Activated effector memory CD4-positive, alpha-beta T cell treated with anti-CD3 and anti-CD28 coated beads, Interleukin-2, amount 50 U/mL, for 16 hours (primary cell): ENCODE measurements at regions not wholly inside any gene's neighbourhood (a gene's known extent, or its start where the extent isn't known, plus 50 kb on each side); places are given as distances from the start of the nearest gene placed in this dataset.

Experiments used
- DNase-seq: peaks from one replicate; pipeline ENCODE4 v3.0.0-alpha.2; 2020

DNA sequence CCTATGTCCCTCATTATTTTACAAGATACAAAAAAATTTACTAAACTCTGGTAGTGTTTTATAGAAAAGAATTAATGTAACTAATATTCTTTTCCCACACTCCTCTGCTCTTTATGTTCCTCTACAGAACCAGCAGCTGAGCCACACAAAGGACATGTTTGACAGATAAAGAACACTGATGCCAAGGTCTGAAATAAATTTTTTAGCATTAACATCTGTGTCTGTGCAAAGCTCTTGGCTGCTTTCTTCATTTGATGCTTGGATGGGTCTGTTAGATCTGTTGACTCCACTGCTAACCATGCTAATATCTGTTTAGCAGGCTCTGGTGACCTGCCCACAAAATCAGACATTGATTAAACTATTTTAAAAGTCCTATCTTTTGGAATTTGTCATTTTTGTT, 2363.8 kb downstream of the PCDH9 start:
- DNase-seq = no peak

DNA sequence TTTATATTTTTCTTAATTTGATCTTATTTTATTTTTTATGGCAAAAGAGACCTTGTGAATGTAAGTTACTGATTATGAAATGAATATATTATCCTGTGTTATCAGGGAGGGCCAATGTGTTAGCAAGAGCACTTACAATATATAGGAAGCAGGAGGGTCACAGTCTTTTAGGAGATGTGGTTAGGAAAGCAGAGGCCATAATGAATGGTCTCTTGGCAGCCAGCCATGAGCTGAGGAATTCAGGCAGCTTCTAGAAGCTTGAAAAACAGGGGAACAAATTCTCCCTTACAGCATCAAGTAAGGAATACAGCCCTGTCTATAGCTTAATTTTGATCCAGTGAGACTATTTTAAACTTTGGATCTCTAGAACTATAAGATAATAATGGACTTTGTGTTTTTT, 2374.6 kb downstream of the PCDH9 start:
- DNase-seq = no peak

DNA sequence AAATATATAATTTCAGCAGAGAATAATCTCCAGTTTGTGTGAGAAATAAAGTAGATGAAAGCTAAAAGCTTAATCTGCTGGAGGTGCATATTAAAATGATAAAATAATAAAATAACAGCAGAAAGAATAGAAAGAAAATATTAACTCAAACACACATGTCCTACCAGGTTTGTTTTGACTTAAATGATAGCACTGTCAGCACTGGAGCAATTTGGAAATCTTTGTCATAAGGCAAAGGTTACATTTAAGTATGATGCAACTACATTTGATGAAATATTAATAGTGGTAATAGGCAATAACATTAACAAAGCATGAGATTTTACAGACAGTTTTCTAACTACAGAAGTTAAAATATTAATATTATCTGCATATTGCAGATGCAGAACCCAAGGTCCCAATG, 2380.1 kb downstream of the PCDH9 start:
- DNase-seq = no peak

DNA sequence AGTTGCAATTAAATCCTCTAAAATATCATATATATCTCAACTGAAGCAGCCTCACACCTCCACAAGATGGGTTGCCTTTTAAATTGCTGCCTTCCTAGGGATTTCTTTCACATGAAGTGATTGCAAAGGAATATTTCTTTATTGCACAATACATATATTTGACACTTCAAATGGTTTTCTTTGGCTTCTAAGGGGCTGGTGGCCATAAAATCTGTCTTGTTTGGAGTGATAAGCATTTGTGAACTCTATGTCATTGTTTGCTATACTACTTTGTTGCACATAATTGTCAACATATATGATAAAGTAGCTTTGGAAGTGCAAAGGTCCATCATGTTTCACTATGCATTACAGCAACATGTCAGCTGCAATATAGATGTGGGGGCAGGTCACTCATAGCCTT, 2380.9 kb downstream of the PCDH9 start:
- no peak for DNase-seq

DNA sequence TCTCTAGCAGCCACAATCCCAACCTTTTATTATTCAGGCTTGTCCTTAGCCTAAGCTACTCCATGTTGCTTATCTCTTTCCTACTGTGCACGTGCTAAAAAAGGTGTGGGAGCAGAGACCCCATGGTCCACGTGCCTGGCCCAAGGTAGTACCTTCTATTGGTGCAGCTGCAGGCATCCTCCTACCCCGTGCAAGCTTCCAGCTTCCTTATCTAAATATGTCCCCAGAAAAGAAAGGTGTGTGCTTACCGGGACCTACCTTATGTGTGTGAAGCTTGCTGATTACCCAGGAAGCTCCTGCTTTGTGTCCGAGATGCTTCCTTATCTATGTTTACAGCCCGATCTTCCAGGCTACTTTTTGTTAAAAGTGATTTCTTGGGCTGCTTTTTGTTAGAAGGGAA, 2382.4 kb downstream of the PCDH9 start:
- no peak for DNase-seq

DNA sequence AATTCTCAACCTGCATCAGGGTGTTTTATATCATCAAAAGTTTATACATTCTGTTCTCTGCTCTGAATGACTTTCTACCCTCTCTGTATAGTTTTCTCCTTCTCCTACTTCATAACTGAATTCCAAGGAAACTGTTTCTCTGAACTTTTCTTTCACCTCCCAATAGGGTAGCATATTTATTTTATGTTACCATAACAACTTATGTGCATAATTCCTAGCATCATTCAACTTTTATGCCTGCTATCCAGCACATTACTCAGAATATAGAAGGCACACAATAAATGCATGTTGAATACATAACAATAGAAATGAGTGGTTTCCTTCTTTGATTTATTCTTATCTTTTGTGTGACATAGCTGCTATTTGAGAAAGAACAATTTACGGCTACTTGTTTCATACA, 2385.0 kb downstream of the PCDH9 start:
- DNase-seq = no peak

DNA sequence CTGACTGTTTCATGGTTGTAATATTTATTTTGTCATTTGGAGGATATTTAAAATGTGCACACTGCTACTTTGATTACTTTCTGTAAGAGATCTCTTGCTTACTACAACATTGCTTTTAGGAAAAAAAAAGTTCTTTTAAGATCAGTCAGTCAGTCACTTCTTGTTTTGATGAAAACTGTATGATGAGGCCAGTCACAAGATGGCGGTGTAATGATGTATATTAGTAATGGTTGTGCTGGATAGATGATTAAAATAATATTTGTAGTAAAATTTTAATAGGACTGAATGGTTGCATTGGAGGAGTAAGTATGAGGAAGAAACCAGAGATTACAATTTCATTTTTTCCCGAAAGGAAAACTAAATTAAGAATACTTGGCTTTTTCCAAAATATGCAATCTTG, 2411.1 kb downstream of the PCDH9 start:
- no peak for DNase-seq

DNA sequence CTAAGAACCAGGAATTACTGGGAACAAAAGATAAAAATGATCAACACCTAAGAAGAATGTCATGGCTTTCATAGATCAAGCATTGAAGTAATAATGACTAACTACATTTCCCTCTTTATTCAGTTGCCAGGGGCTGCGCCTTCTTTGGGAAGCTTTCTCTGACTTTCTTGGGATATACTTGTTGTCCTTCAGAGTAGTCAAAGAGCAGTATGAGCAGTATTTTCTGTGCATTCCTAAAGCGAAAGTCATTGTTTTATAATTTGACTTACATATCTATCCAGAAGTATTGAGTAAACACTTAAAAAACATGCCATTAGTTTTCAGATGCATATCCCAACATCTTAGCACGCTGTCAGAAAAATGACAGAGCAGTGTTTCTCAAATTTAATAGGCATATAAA, 2412.4 kb downstream of the PCDH9 start:
- no peak for DNase-seq

DNA sequence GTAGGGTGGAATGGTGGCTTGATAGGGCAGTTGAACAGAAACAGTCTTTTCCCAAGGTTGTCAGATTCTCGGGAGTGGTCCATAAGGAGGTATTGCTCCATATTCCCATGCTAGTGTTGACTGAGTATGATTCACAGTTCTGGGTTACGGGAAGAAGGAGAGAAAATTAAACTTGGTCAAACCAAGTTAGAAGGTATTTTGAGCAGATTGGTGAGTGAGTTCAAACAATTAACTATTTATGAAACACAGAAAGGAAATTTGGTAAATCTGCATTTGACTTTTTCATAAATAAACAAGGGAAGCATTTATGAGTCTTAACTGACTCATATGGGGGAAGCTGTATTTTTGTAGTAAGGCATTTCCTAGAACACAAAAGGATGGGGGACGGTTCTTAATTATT, 2419.4 kb downstream of the PCDH9 start:
- DNase-seq = no peak

DNA sequence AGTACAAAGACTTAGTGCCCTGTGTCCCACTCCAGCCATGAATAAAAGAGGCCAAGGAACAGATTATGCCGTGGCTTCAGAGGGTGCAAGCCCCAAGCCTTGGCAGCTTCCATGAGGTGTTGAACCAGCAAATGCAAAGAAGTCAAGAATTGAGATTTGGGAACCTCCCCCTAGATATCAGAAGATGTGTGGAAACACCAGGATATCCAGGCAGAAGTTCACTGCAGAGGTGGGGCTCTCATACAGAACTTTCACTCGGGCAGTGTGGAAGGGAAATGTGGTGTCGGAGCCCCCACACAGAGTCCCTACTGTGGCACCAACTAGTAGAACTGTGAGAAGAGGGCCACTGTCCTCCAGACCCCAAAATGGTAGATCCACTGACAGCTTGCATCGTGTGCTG, 2421.4 kb downstream of the PCDH9 start:
- DNase-seq = no peak

DNA sequence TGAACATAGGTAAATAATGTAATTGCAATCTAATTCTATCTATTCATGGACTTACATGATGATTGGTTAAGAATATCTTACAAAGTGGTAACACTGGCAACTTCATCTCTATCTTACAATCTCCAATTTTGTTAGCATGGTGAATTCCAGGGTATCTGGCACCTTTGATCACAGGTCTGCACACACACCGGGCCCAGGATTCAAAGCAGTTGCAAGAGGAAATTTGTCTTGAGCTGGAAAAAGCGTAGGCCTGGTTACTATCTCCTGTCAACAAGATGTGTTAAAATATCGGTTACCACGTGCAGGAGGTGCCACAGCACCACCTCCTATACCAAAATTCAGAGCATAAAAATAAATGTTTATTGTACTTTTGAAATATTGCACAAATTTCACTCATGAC, 2428.4 kb downstream of the PCDH9 start:
- DNase-seq = no peak

DNA sequence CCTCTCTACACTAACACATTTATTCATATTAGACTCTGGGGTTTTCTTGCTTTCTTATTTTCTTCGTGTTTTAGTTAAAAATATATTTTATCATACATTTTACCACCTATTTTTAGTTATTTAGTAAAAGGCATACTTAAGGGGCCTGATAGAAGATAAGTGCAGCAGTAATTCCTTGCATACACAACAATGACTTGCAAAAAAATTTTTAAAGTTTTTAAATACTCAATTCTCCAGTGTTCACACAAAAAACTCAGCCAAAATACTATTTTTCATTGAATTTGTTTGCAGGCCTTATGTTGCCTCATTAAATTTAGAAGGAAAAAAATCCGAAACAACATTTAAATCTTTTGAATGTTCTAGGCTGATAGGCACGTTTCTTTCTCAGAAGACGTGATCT, 2431.7 kb downstream of the PCDH9 start:
- DNase-seq = no peak

DNA sequence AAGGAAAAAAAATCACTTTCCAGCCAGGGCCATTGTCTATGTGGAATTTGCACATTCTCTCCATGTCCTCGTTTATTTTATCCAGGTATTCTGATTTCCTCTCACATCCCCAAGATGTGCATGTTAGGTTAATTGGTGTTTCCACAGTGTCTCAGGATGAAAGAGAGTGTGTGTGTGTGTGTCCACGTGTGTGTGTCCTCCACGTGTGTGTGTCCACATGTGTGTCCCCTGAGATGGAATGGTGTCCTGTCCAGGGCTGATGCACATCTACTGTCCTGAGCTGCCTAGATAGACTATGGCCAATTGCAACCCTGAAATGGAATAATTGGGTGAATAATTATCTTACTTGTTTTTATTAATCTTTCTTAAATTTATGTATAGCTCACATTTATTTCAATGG, 2436.5 kb downstream of the PCDH9 start:
- DNase-seq = no peak

DNA sequence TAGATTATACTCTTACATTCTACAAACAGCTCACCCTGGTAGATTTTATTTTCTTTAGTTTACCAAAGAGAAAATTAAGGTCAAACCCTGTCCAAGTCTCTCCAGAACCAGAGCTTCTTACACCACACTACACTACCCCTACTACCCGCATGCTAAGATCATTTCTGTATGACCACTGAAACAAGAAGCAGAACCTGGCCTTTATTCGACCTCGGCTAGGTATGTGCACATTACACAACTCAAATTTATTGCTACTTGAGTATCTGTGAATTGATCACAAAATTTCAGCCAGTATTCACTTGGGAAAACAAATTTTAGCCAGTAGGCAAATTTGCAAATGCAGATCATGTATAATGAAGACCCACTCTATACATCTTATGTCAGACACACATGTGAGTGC, 2437.0 kb downstream of the PCDH9 start:
- DNase-seq = no peak

DNA sequence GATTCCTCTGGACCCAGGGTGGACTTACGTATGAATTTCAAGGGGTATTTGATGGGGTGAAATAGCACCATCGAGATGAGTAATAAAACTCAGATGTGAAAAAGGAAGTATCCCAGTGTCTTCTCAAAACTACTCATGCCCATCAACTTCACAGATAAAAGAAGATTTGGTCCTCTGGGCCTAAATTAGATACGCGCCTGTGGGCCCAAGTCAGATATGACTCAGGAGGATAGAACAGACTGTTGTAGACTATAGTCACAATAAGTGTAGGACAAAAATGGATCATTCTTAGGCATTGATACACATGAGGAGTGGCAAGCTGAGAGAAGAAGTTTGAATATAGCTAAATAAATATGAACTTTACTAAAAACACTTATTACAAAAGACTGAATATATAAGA, 2438.8 kb downstream of the PCDH9 start:
- DNase-seq = no peak

DNA sequence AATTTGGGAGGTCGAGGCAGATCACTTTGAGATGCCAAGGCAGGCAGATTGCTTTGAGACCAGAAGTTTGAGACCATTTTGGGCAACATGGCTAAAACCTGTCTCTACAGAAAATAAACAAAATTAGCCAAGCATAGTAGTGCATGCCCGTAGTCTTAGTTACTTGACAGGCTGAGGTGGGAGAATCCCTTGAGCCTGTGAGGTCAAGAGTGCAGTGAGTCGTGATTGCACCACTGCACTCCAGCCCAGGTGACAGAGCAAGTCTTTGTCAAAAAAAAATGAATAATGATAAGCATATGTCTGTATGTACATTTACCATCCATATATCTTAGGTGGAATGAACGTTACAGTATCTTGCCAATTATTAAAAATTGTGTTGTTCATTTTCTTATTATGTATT, 2447.7 kb downstream of the PCDH9 start:
- DNase-seq = no peak

DNA sequence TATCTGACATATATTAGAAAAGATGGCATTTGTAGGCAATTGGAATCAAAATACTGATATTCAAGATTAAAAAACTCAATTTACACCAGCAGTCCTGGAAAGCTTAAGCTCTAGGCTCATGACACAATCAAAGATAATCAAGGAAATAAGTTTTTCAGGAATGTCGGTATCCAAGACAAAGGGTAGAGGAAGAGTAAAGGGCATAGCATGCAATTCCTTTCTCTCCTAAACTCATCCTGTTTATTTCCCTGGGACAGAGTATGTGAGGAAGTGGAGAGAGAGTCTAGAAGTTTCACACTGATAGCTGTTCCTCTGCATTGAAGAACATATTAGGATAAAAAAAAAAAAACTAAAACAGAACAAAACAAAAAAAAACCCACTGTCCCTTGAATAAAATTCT, 2452.1 kb downstream of the PCDH9 start:
- no peak for DNase-seq

DNA sequence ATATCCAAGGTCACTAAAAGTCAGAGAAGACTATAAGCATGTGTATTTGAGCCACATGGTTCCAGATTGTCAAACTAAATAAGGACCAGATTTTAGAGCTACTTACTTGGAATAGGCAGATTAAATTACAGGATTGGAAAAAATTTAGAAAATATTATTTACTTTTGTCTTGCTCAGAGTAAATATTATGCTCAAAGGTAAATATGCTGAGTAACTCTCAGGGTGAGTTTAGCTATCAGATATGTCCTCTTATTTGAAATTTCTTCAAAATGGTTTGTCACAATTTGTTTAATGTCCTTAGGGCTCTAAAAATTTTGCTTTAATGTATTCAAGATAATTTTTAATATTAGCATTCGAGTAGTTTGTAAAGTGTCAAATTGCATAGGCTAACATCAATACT, 2455.2 kb downstream of the PCDH9 start:
- DNase-seq = no peak

DNA sequence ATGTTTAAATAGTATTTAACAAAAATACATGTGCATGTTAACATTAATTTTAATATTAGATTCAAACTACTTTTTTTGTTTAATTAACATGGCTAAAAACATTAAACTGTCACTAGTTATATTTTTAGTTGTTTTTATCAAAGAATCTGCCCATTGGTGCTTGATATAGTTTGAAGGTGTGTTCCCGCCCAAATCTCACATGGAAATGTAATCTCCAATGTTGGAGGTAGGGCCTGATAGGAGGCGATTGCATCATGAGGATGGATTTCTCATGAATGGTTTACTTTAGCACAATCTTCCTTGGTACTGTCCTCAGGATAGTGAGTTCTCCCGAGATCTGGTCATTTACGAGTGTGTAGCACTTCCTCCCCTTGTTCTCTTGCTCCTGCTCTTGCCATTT, 2459.4 kb downstream of the PCDH9 start:
- DNase-seq = no peak

DNA sequence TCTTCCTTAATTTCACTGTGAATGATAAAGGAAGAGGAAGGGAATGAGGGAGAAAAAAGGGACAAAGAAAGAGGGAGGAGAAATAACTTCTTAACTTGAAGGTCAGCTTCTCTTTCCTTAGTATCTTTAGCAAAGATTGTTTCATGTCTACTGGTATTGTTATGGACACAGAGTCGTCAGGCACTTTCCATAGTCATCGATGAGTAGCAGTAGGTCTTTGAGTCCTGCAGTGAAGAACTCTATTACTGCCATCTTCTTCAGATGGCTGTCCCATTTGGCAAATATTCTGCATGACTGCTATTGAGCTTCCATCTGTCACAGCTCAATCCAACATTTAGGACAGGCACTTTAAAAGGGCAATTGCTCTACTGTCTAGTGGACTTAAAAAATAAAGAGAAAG, 2463.1 kb downstream of the PCDH9 start:
- DNase-seq = no peak

DNA sequence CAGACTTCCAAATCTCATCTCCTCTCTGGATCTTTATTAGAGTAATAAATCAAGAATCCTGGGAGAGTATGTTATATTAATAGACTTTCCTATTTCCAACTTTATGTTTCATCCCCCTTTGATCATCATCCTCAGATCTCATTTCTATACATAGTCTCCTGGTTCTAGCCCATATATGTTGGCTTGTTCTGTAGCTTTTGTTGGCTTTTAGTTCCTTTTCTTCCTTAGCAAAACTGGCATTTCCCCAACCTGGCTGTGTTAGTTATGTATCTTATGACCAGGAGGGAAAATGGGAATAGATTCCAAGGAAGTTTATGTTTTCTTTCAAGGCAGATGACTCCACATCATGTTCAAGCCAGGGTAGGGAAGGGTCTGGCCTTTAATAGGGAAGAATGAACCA, 2464.5 kb downstream of the PCDH9 start:
- no peak for DNase-seq

DNA sequence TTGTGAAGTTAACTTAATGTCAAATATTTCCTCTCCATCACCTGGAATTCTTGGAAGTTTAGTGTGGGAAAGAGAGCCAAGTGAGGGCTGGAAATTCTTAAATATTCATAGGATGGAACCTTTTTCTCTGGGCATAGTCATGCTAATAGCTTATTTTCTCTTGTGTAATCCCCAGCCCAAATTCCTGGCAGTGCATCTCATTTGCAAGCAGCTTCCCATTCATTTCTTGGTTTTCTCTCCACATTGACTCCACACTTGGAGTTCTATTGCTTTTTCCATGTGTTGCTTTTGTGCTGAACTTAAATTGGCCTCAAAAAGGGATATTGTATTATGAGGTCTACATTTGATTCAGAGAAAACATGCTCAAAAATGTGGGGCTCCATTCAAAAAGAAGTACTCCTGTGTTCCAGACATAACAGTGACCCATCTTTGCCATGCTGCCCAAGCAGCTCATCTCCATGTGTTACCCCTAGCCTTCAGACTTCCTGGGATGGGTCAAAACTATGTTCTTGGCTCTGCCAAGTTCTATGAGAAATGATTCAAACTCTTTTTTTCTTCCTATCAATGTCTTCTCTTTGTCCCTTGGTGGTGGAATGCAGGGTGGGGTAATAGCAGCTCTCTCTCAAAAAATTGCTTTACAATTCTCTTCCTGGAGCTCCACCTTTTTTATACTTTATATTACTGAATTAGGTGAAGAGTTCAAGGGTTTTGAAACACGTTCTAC, 2471.5 kb downstream of the PCDH9 start:
- DNase-seq = no peak

DNA sequence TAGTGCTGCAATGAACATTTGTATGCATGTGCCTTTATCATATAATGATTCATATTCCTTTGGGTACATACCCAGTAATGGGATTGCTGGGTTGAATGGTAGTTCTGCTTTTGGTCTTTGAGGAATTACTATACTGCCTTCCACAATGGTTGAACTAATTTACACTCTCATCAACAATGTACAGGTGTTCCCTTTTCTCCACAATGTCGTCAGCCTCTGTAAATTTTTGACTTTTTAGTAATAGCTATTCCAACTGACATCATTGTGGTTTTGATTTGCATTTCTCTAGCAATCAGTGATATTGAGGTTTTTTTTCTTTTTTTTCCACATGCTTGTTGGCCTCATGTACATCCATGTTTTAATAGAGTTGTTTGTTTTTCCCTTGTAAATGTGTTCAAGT, 2473.5 kb downstream of the PCDH9 start:
- no peak for DNase-seq

DNA sequence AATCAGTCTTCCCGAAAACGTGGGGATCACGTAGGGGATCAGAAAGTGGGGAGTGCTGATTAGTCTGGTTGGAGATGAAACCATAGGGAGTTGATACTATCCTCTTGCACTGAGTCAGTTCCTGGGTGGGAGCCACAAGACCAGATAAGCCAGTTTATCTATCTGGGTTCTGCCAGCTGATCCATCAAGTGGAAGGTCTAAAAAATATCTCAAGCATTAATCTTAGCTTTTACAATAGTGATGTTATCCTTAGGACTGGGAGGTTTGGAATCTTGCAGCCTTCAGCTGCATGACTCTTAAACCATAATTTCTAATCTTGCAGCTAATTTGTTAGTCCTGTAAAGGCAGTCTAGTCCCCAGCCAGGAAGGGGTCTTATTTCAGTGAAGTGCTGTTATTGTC, 2474.2 kb downstream of the PCDH9 start:
- DNase-seq = no peak

DNA sequence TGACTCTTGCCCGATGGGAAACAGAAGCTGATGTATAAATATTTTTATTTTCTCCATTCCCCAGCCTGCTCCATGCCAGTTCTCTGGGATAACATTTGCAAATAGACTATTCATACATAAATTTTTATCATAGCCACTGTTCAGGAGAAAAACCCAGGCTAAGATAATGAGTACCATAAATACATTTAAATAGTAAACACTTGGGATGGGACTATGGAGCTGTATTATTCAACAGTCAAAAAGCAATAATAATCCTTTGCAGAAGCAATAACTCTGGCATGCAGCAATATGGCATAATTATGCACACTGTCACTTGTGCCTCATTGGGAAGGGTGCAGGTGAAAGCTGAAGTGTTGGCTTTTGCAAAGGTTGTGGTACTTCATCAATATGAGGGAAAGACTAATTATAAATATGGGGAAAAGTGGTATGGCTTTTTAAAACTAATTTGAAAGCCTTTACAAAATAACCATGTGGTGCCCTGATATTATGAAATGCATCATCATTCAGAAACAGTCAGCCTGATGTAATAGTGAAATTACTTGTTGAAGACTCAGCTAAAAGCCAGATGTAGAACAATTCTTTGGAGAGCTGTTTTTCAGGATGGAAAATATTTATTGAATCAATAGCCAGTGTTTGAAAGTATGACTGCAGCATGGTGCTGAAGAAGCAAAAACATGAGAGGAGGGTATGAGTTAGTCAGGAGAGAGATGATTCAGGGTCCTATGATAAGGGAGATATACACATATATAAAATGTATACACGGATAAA, 2476.7 kb downstream of the PCDH9 start:
- no peak for DNase-seq
